ENCODE measurements at regions not wholly inside any gene's neighbourhood (a gene's known extent, or its start where the extent isn't known, plus 50 kb on each side); places are given as distances from the start of the nearest gene placed in this dataset.
"Not testable (repeated sequence)": the region's sequence is repeated elsewhere in the genome, so short reads cannot be mapped to it uniquely, and the experiment has no call there.

- Histone ChIP-seq H3K27ac (ENCODE audit: low read depth, low read length, poor library complexity, severe bottlenecking) (no peak overlapping the region), H3K4me3 (ENCODE audit: low read depth, low read length, poor library complexity, severe bottlenecking) (no peak overlapping the region), H3K4me1 (ENCODE audit: insufficient read depth, low read length, poor library complexity, severe bottlenecking) (no peaks in the 10 kb centered on the region), H3K27me3 (replicated peaks; ENCODE audit: insufficient read depth, low read depth, low read length, poor library complexity) (no peaks in the 10 kb centered on the region), H3K36me3 (ENCODE audit: insufficient read depth, low read length, poor library complexity, severe bottlenecking) (no peaks in the 10 kb centered on the region), H3K9me3 (ENCODE audit: low read depth, low read length, poor library complexity, severe bottlenecking) (no peaks in the 10 kb centered on the region)
- intact Hi-C loops (cut with micrococcal nuclease; ENCODE audit: unreplicated experiment): no loop called here
- ChIA-PET CTCF (no interaction called here), POLR2A (ENCODE audit: low non-redundant PET) (no interaction called here)
- DNase-seq (ENCODE audit: low spot score): no peak
- no TSS peak for BruUV-seq (replicated peaks)
- no peak for TF ChIP-seq EZH2 (IDR thresholded peaks at IDR 0.05; ENCODE audit: borderline replicate concordance, low read depth, low read length, poor library complexity, severe bottlenecking)
- TF ChIP-seq CTCF (conservative IDR thresholded peaks at IDR 0.05; ENCODE audit: low read depth, low read length): no peak
Measured at GRCh38 chr14:66330916-66331315, 155.3 kb upstream of the CCDC196 start.

- H3K4me3 ChIP-seq (ENCODE audit: low read depth, low read length, poor library complexity, severe bottlenecking); CTCF ChIA-PET; H3K27ac ChIP-seq (ENCODE audit: low read depth, low read length, poor library complexity, severe bottlenecking); H3K27me3 ChIP-seq (replicated peaks; ENCODE audit: insufficient read depth, low read depth, low read length, poor library complexity); intact Hi-C loops (cut with micrococcal nuclease; ENCODE audit: unreplicated experiment); H3K9me3 ChIP-seq (ENCODE audit: low read depth, low read length, poor library complexity, severe bottlenecking); H3K36me3 ChIP-seq (ENCODE audit: insufficient read depth, low read length, poor library complexity, severe bottlenecking); H3K4me1 ChIP-seq (ENCODE audit: insufficient read depth, low read length, poor library complexity, severe bottlenecking); POLR2A ChIA-PET (ENCODE audit: low non-redundant PET); BruUV-seq (replicated peaks); DNase-seq (ENCODE audit: low spot score): not testable (repeated sequence)
Measured at GRCh38 chr14:66333293-66333692, 152.9 kb upstream of the CCDC196 start.

- TF ChIP-seq CTCF (conservative IDR thresholded peaks at IDR 0.05; ENCODE audit: low read depth, low read length) (no peak), EZH2 (IDR thresholded peaks at IDR 0.05; ENCODE audit: borderline replicate concordance, low read depth, low read length, poor library complexity, severe bottlenecking) (no peak)
- no peak overlapping the region for H3K27ac ChIP-seq (ENCODE audit: low read depth, low read length, poor library complexity, severe bottlenecking)
- H3K4me1 ChIP-seq (ENCODE audit: insufficient read depth, low read length, poor library complexity, severe bottlenecking): no peaks in the 10 kb centered on the region
- CTCF ChIA-PET: no interaction called here
- POLR2A ChIA-PET (ENCODE audit: low non-redundant PET): no interaction called here
- no TSS peak for BruUV-seq (replicated peaks)
- H3K4me3 ChIP-seq (ENCODE audit: low read depth, low read length, poor library complexity, severe bottlenecking): no peak overlapping the region
- H3K36me3 ChIP-seq (ENCODE audit: insufficient read depth, low read length, poor library complexity, severe bottlenecking): no peaks in the 10 kb centered on the region
- H3K27me3 ChIP-seq (replicated peaks; ENCODE audit: insufficient read depth, low read depth, low read length, poor library complexity): no peaks in the 10 kb centered on the region
- no peak for DNase-seq (ENCODE audit: low spot score)
- intact Hi-C loops (cut with micrococcal nuclease; ENCODE audit: unreplicated experiment): no loop called here
- no peaks in the 10 kb centered on the region for H3K9me3 ChIP-seq (ENCODE audit: low read depth, low read length, poor library complexity, severe bottlenecking)
Measured at GRCh38 chr14:66341239-66341638, 144.9 kb upstream of the CCDC196 start.

- no peak for DNase-seq (ENCODE audit: low spot score)
- intact Hi-C loops (cut with micrococcal nuclease; ENCODE audit: unreplicated experiment): no loop called here
- ChIA-PET CTCF (no interaction called here), POLR2A (ENCODE audit: low non-redundant PET) (no interaction called here)
- no peak overlapping the region for H3K4me3 ChIP-seq (ENCODE audit: low read depth, low read length, poor library complexity, severe bottlenecking)
- H3K9me3 ChIP-seq (ENCODE audit: low read depth, low read length, poor library complexity, severe bottlenecking): no peaks in the 10 kb centered on the region
- TF ChIP-seq CTCF (conservative IDR thresholded peaks at IDR 0.05; ENCODE audit: low read depth, low read length) (no peak), EZH2 (IDR thresholded peaks at IDR 0.05; ENCODE audit: borderline replicate concordance, low read depth, low read length, poor library complexity, severe bottlenecking) (no peak)
- H3K4me1 ChIP-seq (ENCODE audit: insufficient read depth, low read length, poor library complexity, severe bottlenecking): no peaks in the 10 kb centered on the region
- no TSS peak for BruUV-seq (replicated peaks)
- no peak overlapping the region for H3K27ac ChIP-seq (ENCODE audit: low read depth, low read length, poor library complexity, severe bottlenecking)
- H3K27me3 ChIP-seq (replicated peaks; ENCODE audit: insufficient read depth, low read depth, low read length, poor library complexity): no peaks in the 10 kb centered on the region
- H3K36me3 ChIP-seq (ENCODE audit: insufficient read depth, low read length, poor library complexity, severe bottlenecking): no peaks in the 10 kb centered on the region
Measured at GRCh38 chr14:66345986-66346385, 140.2 kb upstream of the CCDC196 start.
